ENCODE measurements at regions not wholly inside any gene's neighbourhood (a gene's known extent, or its start where the extent isn't known, plus 50 kb on each side); places are given as distances from the start of the nearest gene placed in this dataset.

DNA sequence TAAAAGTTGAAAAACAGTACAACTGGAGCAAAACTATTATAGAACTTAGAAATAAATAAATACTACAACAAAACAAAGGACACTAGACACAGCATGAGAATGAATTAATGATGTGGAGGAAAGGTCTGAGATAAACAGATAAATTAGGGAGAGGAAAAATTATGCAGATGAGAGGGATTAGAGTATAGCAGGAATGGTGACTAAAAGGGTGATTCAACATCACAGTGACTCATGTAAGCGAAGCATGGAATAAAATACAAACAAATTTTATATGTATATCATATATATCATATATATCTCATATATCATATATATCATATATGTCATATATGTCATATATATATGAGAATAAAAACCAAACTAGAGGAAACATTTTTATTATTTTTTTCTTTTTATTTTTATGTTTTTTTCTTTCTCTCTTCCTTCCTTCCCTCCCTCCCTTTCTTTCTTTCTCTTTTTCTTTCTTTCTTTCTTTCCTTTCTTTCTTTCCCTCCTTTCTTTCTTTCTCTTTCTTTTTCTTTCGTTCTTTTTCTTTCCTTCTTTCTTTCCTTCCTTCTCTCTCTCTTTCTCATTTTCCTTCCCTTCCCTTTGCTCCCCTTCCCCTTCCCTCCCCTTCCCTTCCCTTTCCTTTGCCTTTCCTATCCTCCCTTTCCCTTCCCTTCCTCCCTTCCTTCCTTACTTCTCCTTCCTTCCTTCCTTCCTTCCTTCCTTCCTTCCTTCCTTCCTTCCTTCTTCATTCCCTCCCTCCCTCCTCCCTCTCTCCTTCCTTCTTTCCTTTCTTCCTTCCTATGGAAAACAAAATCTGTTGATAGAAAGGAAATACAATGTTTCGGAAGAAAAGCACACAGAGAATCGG is 1014.6 kb downstream of the GRIK2 start:
- H3K27me3 ChIP-seq (ENCODE audit: control insufficient read depth in 3 of 3, insufficient read depth in 3 of 3, low read length in 2 of 3) = no peaks in the 10 kb centered on the region
- H3K27ac ChIP-seq (ENCODE audit: low read depth in 1 of 2, low read length in 1 of 2) = no peak overlapping the region
- no peak overlapping the region for H3K9ac ChIP-seq (ENCODE audit: insufficient read depth in 1 of 2, low read length in 2 of 2)
- TF ChIP-seq, protein P1, sequence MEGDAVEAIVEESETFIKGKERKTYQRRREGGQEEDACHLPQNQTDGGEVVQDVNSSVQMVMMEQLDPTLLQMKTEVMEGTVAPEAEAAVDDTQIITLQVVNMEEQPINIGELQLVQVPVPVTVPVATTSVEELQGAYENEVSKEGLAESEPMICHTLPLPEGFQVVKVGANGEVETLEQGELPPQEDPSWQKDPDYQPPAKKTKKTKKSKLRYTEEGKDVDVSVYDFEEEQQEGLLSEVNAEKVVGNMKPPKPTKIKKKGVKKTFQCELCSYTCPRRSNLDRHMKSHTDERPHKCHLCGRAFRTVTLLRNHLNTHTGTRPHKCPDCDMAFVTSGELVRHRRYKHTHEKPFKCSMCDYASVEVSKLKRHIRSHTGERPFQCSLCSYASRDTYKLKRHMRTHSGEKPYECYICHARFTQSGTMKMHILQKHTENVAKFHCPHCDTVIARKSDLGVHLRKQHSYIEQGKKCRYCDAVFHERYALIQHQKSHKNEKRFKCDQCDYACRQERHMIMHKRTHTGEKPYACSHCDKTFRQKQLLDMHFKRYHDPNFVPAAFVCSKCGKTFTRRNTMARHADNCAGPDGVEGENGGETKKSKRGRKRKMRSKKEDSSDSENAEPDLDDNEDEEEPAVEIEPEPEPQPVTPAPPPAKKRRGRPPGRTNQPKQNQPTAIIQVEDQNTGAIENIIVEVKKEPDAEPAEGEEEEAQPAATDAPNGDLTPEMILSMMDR (IDR thresholded peaks at IDR 0.05; ENCODE audit: control extremely low read depth, extremely low read depth) = no peak
- 75 to 86% methylated on average over 4 of the region's 4 CpGs for WGBS, 2 donors
- H3K36me3 ChIP-seq (ENCODE audit: control insufficient read depth in 4 of 4, insufficient read depth in 4 of 4, low read length in 4 of 4) = no peaks in the 10 kb centered on the region
- H3K9me3 ChIP-seq (ENCODE audit: control insufficient read depth in 4 of 4, insufficient read depth in 3 of 4, low read length in 3 of 4) = peaks cover 0 to 2% (median 0%) of the 10 kb centered on the region in 4 donors
- ATAC-seq (ENCODE audit: insufficient read depth, low FRiP score) (no peak), DNase-seq (no peak)
- H3K4me1 ChIP-seq (ENCODE audit: control insufficient read depth in 5 of 5, insufficient read depth in 5 of 5, low read length in 5 of 5) = no peaks in the 10 kb centered on the region
- H3K4me3 ChIP-seq = no peak overlapping the region

DNA sequence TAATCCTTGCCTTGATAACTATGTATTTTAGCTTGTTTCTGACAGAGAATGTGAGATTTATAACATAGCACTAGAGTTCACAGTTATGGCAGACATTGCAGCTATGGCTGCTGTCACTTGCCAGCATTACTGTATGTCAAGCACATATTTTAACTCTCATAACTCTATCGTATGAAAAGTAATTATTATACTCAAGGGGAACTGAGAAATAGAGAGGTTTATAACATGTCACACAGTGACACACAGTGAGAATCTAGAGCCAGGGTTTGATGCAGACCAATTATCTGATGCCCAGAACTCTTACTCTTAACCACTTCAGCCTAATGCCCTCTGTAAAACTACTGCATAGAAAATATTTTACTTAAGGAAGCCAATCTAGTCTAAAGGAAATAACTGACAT is 1012.4 kb downstream of the GRIK2 start:
- H3K9ac ChIP-seq (ENCODE audit: insufficient read depth in 1 of 2, low read length in 2 of 2) = no peak overlapping the region
- no peaks in the 10 kb centered on the region for H3K4me1 ChIP-seq (ENCODE audit: control insufficient read depth in 5 of 5, insufficient read depth in 5 of 5, low read length in 5 of 5)
- no peak overlapping the region for H3K27ac ChIP-seq (ENCODE audit: low read depth in 1 of 2, low read length in 1 of 2)
- H3K9me3 ChIP-seq (ENCODE audit: control insufficient read depth in 4 of 4, insufficient read depth in 3 of 4, low read length in 3 of 4) = peaks cover 0 to 2% (median 0%) of the 10 kb centered on the region in 4 donors
- no peak for DNase-seq
- H3K27me3 ChIP-seq (ENCODE audit: control insufficient read depth in 3 of 3, insufficient read depth in 3 of 3, low read length in 2 of 3) = no peaks in the 10 kb centered on the region
- H3K36me3 ChIP-seq (ENCODE audit: control insufficient read depth in 4 of 4, insufficient read depth in 4 of 4, low read length in 4 of 4) = no peaks in the 10 kb centered on the region
- ATAC-seq (ENCODE audit: insufficient read depth, low FRiP score) = no peak
- 69 to 81% methylated on average over 1 of the region's 1 CpG for WGBS, 2 donors
- no peak overlapping the region for H3K4me3 ChIP-seq
- TF ChIP-seq, protein P1 (IDR thresholded peaks at IDR 0.05; ENCODE audit: control extremely low read depth, extremely low read depth) = no peak

DNA sequence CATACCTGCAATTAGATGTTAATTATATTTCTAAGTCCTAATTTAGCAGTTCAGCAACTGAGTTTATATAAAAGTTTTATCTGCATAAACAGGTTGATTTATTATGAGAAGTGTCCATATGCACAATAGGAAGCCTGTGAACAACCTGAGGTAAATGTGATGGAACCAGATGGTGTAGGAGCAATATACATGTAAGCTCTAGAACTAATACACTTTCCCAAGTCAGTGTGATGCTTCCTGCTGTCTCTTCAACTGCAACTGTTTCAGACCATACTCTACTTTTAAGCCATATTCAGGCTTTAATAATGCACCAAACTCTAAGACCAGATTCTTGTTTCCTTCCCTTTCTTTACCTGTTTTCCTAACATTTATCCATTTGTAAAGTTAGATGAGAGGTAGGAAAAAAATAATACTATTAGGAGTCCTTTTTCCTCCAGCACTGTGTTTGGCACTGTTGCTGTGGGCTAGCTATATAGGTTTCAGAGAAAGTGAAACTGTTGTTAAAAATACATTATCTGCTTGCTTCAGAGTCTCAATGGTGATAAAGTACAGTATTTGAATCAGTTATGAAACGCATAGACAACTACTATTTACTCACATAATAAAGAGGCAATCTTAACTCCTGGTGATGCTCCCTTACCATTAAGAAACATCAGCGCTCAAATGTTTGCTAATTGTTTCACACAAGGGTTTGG is 1009.3 kb downstream of the GRIK2 start:
- peaks cover 0 to 2% (median 0%) of the 10 kb centered on the region in 4 donors for H3K9me3 ChIP-seq (ENCODE audit: control insufficient read depth in 4 of 4, insufficient read depth in 3 of 4, low read length in 3 of 4)
- 85 to 87% methylated on average over 2 of the region's 2 CpGs for WGBS, 2 donors
- H3K27ac ChIP-seq (ENCODE audit: low read depth in 1 of 2, low read length in 1 of 2) = no peak overlapping the region
- TF ChIP-seq, protein P1 (IDR thresholded peaks at IDR 0.05; ENCODE audit: control extremely low read depth, extremely low read depth) = no peak
- no peak overlapping the region for H3K4me3 ChIP-seq
- H3K36me3 ChIP-seq (ENCODE audit: control insufficient read depth in 4 of 4, insufficient read depth in 4 of 4, low read length in 4 of 4) = no peaks in the 10 kb centered on the region
- no peaks in the 10 kb centered on the region for H3K4me1 ChIP-seq (ENCODE audit: control insufficient read depth in 5 of 5, insufficient read depth in 5 of 5, low read length in 5 of 5)
- no peak for DNase-seq
- H3K27me3 ChIP-seq (ENCODE audit: control insufficient read depth in 3 of 3, insufficient read depth in 3 of 3, low read length in 2 of 3) = no peaks in the 10 kb centered on the region
- ATAC-seq (ENCODE audit: insufficient read depth, low FRiP score) = no peak
- no peak overlapping the region for H3K9ac ChIP-seq (ENCODE audit: insufficient read depth in 1 of 2, low read length in 2 of 2)
